HG03280 (cell line): ENCODE measurements at regions not wholly inside any gene's neighbourhood (a gene's known extent, or its start where the extent isn't known, plus 50 kb on each side); places are given as distances from the start of the nearest gene placed in this dataset.
"Not testable (repeated sequence)": the region's sequence is repeated elsewhere in the genome, so short reads cannot be mapped to it uniquely, and the experiment has no call there.

Experiments
- ATAC-seq: cut with Tn5 transposase; IDR thresholded peaks from one replicate; pipeline ENCODE4 v1.9.1; 2021; ENCODE audit warnings: mild to moderate bottlenecking, moderate library complexity; ENCODE audit not compliant: unreplicated experiment

DNA sequence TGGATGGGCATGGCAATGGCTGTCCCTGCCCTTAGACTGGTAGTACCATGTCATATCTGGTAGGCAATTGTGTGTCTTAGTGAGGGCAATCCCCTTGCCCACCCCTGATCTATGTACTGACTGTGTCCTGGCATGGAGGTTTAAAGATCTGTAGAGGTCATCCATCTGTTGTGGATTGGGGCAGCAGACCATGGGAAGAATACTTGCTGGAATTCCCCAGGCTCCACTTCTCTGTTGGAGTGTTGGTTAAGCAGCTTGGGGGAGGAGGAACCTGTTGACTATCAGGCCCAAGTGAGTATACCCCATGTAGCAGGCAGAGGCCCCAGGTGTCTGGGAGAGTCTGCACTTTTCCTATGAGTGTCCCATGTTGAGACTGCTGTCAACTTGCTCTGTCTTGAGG lies 246.7 kb upstream of the DIPK2B start:
- ATAC-seq: no peak

DNA sequence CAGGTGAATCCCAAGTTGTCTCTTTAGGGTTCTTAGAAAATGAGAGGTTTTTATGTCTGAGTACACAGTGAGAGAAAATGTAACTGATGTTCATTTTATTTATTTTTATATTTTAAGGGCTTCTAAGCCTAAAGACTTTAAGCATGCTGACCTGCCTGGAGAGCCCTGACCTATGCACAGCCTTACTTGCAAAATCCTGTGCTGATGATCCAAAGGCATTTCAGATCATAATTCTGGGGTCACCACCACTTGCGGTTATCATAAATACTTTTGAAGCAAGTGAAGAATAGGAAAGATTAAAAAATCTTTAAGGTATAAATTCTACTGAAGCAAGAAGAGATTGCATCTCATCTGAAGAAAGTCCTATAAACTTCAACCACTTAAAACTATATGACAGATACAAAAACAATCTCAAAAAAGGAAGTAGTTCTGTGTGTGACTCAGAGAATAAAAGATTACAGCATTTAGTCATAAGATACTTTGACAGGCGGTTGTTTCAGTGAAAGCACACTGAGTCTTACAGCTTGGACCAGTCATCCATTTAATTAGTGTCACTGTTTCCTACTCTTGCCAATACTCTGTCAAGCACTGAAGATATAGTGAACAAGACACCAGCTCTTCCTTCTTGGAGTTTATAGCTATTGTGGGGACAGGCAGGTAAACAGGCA lies 245.2 kb upstream of the DIPK2B start:
- ATAC-seq: no peak

DNA sequence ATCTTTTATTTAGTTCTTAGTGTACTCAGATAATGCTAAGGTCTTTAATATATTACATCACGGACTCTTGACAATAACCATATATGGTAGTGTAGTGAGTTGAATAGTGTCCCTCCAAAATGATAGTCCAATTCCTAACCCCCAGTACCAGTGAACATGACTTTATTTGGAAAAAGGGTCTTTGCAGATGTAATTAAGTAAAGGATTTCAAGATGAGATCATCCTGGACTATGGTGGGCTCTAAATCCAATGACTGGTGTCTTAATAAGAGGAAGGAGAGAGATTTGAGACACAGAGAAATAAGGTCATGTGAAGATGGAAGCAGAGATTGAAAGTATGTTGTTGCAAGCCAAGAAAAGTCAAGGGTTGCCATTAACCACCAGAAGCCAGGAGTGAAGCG lies 236.5 kb upstream of the DIPK2B start:
- no peak for ATAC-seq

DNA sequence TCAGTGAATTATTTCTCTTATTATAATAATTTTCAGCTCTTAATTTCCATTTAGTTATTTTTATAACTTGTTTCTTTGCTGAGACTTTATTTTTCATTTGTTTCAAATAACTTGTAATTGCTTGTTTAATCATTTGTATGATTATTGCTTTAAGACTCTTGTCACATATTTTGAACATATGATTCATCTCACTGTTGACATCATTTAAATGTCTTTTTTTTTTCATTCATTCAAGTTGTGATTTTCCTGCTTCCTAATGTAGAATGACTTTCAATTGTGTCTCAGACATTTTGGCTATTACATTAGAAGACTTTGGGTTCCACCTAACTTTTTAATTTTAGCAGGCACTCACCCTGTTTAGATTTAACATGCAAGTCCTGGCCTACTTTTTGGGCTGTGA lies 234.8 kb upstream of the DIPK2B start:
- ATAC-seq: no peak

DNA sequence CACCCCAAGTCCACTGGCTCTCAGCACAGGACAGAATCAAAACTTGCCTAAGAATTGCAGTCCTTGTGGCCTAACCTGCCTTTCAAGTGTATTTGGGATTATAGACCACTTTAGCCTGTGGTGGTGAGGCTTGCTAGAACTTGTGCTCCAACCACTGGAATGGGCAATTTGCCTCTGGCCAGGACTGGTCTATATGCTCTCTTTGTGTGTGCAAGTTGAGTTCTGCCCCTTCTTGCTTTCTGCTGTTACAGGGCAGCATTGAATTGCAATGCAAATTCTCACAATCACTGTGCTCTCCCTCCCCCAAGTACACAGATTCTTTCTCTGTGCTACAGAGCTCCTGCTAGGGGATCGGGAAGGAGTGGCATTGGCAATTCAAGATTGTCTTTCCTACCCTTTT lies 233.6 kb upstream of the DIPK2B start:
- no peak for ATAC-seq

DNA sequence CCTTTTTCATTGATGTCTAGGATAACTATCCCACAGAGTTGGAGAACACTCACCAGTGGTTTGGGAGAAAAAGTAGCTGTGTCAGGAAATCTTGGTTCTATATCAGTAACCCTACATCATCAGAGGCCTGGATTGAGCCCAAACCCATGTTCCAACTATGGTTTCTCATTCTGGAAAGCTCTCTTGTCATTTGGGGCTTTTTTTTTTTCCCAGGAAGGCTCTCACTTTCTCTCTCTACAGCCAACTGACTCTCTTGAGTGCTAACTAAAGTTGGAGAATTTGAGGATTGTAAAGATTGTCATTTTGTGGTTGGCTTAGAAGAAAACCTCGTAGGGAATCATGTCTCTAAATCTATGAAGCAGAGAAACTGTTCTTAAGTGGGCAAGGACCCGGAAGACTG lies 228.2 kb upstream of the DIPK2B start:
- ATAC-seq: no peak

DNA sequence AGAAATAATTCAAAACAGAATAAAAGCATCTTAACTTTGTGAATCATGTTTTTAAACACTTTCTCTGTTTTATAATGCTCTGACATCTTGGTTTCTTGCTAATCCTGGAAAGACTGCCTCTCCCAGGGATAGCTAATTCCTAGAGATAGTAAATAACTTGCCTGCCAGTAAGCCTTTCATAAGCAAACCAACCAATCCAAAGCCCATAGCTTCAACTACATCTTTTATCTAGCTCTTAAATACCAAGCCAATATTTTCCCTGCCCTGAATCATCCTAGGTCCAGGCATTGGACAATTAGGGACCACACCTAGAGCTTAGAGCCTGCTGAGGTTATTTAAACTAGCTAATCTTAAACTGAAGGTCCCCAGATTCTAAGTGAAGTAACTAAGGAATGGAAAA lies 223.7 kb upstream of the DIPK2B start:
- no peak for ATAC-seq

DNA sequence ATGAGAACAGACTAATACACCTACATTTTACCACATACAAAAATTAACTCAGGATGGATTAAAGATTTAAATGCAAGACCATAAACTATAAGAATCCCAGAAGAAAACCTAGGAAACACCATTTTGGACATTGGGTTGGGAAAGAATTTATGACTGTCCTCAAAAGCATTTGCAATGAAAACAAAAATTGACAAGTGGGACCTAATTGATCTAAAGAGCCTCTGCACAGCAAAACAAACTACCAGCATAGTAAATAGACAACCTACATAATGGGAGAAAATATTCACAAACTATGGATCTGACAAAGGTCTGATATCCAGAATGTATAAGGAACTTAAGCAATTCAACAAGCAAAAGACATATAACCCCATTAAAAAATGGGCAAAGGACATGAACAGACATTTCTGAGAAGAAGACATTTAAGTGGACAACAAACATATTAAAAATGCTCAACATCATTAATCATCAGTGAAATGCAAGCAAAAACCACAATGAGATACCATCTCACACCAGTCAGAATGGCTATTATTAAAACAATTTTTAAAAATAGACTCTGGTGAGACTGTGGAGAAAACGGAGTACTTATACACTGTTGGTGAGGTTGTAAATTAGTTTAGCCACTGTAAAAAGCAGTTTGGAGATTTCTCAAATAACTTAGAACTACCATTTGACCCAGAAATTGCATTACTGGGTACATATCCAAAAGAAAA lies 221.7 kb upstream of the DIPK2B start:
- no peak for ATAC-seq

DNA sequence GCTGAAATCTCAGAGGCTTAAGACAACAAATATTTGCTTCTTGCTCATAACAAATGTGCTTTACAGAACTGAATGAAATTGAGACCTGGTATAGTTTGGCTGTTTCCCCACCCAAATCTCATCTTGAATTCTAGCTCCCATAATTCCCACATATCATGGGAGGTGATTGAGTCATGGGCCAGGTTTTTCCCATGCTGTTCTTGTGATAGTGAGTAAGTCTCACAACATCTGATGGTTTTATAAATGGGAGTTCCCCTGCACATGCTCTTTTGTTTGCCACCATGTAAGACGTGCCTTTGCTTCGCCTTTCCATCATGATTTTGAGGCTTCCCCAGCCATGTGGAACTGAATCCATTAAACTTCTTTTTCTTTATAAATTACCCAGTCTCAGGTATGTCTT lies 221.1 kb upstream of the DIPK2B start:
- ATAC-seq: no peak

DNA sequence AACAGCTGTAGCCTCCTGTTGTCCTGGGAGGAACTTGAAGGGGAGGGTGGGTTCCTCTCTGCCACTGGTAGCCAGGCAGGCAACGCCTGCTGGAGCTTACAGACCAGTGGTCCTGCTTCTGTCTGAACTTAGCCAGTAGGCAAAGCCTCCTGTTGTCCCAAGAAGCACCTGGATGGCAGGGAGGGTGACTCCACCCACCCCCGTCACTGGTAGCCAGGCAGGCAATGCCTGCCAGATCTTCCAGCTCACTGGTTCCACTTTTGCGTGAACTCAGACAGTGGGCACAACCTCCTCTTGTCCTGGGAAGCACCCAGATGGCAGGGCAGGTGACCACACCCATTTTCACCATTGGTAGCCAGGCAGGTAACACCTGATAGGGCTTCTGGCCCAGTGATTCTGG lies 203.5 kb upstream of the DIPK2B start:
- ATAC-seq: no peak

DNA sequence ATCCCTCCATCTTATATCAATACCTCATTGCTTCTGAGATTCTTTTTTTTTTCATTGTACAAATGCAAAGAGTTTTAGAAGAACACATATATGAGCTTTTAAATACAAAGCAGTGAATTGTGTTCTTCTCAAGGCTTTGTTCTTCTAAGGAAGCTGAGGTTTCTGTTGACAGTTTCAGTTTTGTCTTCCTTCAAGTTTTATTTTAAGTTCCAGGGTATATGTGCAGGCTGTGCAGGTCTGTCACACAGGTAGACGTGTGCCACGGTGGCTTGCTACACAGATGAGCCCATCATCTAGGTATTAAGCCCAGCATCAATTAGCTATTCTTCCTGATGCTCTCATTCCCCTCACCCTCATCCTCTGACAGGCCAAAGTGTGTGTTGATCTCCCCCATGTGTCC lies 201.2 kb upstream of the DIPK2B start:
- ATAC-seq: no peak

DNA sequence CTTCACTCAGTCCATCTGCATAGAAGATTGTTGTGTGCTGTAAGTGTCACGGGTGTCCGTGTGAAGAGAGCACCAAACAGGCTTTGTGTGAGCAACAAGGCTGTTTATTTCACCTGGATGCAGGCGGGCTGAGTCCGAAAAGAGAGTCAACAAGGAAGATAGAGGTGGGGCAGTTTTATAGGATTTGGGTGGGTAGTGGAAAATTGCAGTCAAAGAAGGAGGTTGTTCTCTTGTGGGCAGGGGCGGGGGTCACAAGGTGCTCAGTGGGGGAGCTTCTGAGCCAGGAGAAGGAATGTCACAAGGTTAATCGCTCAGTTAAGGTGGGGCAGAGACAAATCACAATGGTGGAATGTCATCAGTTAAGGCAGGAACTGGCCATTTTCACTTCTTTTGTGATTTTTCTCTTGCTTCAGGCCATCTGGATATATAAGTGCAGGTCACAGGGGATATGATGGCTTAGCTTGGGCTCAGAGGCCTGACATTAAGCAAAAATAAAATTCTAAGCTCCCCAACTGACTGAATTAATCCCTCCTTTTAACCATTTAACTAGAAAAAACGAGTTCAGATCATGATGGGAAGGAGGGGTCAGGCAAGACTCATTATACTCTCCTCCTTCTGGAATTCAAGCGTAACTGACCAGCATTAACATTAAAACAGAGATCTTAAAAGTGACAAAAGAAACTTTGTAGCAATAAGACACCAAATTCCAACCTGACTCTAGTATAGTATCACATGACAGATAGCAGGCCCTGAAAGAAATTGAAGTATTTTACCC lies 200.5 kb upstream of the DIPK2B start:
- ATAC-seq: not testable (repeated sequence)

DNA sequence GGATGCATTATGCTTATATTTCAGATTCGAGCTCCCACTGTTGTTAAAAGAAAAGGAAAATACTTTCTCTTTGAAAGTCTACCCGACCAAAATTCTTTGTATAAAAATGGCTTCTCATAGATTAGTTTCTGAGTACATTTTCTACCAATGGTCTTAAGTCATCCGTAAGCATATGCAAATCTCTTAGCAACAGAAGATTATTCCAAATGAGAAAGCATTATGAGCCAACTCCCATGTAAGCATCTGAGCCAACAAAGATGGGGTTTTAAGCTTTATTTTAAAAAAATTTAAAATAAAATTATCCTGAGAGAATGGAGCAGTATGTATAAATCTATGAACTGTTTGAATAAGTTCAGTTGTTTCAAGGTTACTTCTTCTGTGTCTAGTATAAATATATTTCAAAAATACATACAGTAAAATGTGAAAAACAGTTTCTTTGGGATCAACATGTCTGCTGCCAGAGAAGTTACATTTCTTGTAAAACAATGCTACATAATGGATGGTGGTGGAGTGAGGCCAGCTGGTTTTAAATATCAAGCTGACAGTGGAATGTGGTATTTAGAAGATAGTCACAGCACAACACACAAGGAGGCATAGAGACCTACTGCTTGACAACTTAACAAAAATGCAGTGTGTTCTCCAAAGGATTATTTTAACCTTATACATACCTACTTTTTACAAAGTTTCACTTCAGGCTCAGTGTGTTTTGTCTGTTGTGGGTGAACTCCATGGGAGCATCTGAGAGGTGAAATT lies 199.5 kb upstream of the DIPK2B start:
- ATAC-seq: no peak

DNA sequence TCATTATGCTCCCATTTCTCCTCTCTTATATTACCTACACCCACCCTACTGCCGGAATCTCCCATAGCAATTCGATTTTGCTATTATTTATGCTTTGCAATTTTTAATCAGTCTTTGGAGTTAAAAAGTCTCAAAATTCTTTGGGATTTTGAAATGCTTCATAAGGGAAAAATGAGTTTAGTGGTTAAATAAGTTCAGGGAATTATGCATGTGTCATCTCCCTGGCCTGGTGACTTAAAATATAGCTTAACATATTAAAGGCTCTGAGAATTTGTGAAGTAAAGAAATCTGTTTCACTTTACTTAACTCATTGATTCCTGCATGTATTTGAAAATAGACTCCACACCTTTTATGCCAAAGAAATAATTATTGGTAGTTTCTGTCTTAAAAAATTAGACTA lies 185.1 kb upstream of the DIPK2B start:
- ATAC-seq: no peak

DNA sequence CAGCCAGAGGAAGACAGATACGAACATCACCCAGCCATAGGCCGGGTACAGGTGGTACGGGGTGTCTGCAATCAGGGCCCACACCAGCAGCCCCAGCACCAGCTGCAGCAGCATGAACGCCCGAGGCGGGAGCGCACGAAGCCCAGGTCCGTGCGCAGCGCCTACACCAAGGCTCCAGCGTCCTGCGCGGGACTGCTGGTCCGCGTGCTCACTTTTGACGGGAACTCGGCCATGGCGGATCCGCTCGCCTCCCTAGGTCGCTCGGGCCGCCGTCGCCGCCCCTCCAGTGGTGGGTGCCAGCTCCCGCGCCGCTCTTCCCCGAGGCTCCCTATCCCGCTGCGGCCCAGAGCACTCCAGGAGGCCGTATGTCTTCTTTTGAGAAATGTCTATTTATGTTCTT lies 181.2 kb upstream of the DIPK2B start:
- ATAC-seq: no peak

DNA sequence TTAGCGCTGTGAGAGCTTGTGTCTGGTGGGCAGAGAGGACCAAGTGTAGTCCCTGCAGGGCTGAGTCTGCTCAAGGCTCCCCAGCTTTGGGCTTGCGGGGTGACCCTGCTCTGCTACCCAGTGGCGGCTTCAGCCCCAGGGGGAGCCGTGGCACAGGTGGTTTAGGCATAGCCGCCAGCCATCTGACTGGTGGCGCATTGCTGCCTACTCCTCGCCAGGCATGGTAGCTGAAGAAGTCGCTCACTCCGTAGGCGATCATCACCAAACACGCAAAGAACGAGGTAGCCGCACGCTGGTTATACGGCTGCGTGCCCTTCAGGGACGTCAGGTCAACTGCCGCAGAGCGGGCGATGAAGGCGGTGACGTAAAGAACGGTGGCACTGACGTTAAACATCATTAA lies 180.7 kb upstream of the DIPK2B start:
- no peak for ATAC-seq

DNA sequence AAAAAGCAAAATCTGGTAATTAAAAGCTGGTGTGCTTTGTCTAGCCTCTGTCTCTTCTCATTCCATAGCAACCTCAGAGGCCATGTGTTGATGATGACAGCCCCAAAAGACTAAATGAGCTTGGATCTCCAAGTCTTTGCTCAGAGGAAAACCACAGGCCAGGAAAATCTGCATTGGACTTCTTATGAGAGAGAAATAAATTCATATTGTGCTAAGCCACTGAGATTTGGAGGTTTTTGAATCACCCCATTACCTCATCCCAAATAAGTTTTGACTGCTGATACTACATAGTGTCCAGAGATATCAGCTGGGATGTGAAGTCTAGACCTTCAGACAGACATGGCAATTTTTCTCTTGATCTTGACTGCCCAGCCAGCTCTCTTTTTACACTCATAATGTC lies 178.6 kb upstream of the DIPK2B start:
- ATAC-seq: no peak

DNA sequence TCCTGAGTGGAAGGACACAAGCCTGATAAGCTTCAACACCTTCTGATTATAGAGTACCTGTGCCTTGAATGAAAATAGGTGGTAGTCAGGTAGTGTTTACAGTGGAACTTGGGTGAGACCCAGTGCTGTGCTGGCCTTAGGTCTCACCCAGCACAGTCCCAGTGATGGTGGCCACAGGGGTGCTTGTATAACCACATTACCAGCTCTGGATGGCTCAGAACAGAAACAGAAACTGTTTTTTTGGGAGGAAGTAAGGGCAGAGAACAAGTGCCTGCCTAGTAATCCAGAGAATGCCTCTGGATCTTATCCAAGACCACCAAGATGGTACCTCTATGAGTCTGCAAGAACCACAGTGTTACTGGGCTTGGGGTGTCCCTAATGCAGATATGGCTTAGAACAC lies 171.5 kb upstream of the DIPK2B start:
- no peak for ATAC-seq

DNA sequence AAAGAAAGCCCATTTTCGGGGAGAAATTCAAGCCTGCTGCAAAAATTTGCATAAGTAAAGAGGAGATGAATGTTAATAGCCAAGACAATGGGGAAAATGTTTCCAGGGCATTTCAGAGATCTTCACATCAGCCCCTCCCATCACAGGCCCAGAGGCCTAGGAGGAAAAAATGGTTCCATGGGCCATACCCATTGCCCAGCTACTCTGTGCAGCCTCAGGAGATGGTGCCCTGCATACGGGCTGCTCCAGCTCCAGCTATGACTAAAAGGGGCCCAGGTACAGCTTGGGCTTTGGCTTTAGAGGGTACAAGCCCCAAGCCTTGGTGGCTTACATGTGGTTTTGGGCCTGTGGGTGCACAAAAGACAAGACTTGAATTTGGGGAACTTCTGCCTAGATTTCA lies 168.0 kb upstream of the DIPK2B start:
- no peak for ATAC-seq

DNA sequence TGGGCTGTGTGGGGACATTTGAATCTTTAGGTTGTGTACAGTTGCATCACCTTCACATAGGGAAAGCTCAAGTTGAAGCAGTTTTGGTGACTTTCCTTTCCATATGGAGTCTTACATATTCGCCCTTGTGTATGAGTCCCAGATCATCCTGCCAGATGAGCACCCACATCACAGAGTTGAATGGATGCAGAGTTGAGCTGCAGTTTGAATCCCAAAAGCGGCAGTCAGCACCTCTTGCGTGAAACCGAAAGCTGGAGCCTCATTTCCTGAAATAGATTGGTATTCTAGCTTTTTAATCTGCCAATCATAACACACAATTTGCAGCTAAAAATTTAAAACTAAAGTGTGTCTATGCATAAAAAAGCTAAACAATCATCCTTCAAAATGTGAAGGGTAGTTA lies 162.9 kb upstream of the DIPK2B start:
- ATAC-seq: no peak

DNA sequence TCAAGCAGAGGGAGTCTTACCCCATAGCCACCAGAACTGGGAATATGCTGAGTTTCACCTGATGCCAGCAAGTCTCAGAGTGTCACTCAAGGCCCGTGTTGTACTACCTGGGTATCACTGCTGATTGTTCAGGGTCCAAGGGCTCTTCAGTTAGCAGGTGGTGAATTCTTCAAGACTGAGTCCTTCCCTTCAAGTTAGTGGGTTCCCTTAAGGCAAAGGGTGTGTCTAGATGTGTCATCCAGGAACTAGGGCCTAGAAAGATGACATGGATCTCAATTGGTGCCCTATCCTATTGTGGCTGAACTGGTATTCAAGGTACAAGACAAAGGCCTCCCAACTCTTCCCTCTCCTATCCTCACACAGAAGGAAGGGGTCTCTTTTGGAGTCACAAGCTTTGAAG lies 159.9 kb upstream of the DIPK2B start:
- no peak for ATAC-seq
